ENCODE measurements at regions not wholly inside any gene's neighbourhood (a gene's known extent, or its start where the extent isn't known, plus 50 kb on each side); places are given as distances from the start of the nearest gene placed in this dataset.

GRCh38 chr6:232982-233640 lies 59.2 kb upstream of the DUSP22 start:
- TF ChIP-seq POLR2A (IDR thresholded peaks at IDR 0.05) = no peak
- TF ChIP-seq CTCF (IDR thresholded peaks at IDR 0.05) = no peak

All from lower leg skin (tissue), 3 donors.